NT2/D1 (cell line): ENCODE measurements at regions not wholly inside any gene's neighbourhood (a gene's known extent, or its start where the extent isn't known, plus 50 kb on each side); places are given as distances from the start of the nearest gene placed in this dataset.

Experiments used
- SUZ12 ChIP-seq: IDR thresholded peaks from 2 replicates; pipeline ENCODE4 v1.6.1; 2011; ENCODE audit not compliant: insufficient read length, insufficient read depth; ENCODE audit errors: extremely low read depth
- YY1 ChIP-seq: IDR thresholded peaks from 2 replicates; pipeline ENCODE4 v1.6.1; 2011; ENCODE audit not compliant: insufficient read length, insufficient read depth

DNA sequence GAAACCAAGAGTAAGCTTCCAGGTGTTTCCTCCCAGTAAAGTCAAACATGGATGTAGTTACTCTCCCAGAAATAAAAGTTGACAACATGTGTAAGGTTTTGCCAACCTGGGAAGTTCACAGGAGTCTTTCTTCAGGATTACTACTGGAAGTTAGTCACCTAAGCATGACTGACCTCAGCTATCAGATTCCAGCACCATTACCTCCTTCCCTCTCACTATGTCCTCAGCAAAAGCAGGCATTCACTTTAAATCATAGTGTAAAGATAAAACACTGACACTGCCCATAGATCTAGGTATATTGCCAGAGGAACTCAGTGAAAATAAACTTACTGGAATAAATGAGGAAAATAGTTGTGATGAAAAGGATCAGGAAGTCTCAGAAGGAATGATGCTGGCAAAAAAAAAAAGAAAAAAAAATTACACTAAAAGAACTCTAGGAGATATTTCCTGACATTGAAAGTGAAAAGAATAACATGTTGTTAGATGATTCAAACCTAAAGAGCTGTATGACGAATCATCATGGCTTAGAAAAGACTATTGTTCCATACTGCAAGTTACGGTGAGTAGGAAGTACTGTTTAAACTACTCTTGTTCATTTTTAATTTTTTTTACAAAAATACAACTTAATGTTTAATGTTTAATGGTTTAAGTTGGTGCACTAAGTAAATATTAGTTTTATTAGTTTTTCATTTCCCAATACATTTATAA, 484.5 kb upstream of the ZNF804A start:
- TF ChIP-seq SUZ12 = no peak
- no peak for TF ChIP-seq YY1
